Glomerular endothelial cell (primary cell): ENCODE measurements at regions not wholly inside any gene's neighbourhood (a gene's known extent, or its start where the extent isn't known, plus 50 kb on each side); places are given as distances from the start of the nearest gene placed in this dataset.

Source experiments
- DNase-seq: peaks from one replicate; pipeline ENCODE4 v3.0.0-alpha.2; 2011; ENCODE audit warnings: low read depth, low spot score; ENCODE audit errors: extremely low read depth

DNA sequence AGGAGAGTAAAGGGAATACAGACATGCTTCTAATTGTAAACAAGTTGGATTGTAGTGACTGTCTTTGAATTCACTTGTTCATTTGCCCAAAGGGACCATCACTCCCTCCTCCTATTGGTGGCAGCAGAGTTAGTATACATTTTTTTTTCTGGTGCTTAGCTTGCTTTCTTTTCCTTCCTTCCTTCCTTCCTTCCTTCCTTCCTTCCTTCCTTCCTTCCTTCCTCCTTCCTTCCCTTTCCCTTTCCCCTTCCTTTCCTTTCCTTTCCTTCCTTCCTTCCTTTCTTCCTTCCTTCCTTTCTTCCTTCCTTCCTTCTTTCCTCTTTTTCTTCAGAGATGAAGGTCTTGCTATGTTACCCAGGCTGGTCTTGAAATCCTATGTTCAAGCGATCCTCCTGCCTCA lies 94.8 kb upstream of the ATP6AP2 start:
- no peak for DNase-seq

DNA sequence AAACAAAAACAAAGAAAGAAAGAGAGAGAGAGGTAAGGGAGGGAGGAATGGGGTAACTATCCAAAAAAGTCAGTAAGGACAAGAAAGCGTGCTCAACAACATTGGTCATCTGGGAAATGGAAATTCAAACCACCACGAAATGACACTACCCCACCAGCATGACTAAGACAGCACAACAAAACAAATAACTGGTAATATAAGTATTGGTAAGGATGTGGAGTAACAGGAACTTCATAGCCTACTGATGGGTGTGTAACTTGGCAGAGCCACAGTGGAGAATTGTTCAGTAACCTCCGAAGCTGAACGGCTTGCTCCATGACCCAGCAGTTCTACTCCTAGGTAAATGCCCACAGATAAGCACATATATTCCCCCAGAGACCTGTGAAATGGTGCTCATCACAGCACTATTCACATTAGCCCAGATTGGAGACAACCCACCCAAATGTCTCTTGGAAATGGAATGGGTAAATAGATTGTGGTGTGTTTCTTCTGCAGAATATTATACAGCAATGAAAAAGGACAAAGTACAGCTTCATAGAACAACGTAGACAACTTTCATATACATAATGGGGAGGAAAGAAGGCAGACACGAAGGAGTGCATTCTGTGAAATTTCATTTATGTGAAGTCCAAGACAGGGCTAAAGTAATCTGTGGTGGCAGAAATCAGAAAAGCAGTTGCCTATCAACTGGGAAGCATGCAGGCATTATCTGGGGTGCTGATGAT lies 95.5 kb upstream of the ATP6AP2 start:
- DNase-seq = no peak

DNA sequence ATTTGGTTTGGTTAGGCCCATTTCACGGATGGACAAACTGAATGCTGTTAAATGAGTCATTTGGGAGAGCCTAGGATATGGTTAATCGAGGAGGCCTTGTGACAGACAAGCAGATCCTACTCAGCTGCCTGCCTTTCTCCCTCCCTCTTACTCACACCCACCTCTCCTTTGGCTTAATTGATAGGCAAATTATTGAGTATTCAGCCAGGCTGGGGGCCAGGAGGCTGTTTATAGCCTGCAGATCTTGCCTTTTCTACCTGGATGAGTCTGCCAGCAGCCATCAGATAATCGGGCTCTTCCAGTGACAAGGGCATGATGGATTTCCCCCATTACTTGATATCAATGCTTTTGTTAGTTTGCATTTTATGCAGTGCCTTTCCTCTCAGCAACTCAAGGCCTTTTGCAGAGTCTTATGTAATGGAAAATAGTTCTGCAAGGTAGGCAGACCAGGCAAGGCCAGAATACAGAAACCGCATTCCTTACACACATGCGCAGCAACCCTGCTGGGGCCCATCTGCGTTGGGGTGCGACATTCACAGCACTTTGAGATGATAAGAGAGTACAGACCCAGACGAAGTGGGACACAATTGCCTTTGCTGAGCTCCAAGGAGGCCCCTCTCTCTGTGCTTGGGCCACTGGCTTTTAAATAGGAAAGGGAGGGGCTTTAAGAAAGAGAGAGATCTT lies 96.2 kb upstream of the ATP6AP2 start:
- no peak for DNase-seq

DNA sequence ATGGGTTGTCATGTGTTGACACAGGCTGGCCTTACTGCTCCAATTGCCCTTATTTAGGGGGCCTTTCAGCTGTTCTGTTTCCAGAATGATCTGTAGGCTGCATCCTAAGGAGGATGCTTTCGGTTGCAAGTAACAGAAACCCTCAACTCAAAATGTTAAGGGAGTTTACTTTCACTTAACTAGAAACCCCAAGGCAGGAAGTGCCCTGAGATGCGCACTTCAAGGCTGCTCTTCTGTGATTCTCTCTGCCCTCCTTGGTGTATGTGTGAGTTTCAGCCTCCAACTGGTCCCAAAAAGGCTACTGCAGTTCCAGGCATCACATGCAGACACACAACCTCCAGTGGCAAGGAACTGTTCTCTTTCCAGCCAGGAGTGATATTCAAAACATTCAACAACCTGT lies 97.3 kb upstream of the ATP6AP2 start:
- DNase-seq = no peak

DNA sequence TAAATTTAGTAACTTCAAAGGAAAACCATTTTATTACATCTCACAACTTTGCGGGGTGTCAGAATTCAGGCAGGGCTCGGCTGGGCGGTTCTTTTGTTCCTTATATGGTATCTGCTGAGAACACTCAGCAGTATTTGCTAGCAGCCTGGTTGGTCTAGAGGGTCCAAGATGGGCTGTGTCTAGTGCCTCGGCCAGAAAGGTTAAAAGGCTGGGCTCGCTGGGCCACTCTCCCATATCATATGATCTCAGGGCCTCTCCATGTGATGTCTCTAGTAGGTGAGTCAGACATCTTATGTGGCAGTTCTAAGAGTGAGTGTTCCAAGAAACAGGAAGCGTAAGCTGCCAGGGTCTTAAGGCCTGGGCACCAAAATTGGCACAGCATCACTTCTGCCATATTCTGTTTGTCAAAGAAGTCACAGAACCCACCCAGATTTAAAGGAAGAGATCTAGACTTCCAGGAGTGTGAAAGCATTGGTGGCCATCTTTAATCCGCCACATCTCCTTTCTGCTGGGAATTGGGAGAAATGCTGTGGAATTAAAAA lies 100.9 kb upstream of the ATP6AP2 start:
- DNase-seq = no peak

DNA sequence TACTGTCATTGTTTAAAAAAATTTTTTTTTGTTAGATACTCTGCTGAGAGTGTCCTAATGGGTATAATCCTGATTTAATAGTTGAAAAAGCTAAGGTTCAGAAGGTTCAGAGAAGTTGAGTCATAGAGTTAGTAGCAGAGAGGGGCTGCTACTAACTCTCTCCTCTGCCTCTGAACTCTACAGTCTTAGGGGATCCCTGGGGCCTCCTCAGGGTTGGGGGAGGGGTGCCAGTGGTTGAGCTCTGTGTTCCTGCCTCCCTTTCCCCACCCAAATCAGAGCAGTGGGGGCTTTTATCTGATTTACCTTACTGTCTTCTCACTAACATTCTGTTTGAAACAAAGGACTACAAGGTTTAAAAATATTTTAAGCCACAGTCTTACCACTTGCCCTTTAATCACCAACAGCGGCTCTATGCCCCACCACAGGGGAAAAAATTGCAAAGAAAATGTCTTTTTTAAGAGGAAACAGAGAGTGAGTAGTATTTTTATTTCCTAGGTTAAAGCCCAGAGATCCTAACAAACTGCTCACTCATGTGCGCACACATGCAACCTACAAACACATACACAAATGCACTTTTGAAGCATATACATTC lies 102.2 kb upstream of the ATP6AP2 start:
- DNase-seq = no peak

DNA sequence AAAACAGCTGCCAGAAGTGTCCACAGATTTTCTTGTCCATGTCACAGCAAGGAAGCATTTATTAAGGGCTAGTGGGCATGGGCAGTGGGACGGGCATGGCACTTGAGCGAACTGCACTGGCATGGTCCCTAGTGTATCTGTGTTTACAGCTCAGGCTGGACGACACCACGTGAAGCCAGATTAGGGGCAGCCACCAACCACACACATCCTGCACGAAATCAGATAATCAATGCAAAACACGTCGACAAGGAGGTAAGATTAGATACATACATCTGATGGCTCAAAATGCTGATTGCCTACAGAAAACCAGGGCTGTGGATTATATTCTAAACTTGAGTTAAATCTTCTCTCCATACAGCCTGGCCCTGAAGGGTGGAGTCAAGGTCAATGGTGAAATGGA lies 103.8 kb upstream of the ATP6AP2 start:
- no peak for DNase-seq

DNA sequence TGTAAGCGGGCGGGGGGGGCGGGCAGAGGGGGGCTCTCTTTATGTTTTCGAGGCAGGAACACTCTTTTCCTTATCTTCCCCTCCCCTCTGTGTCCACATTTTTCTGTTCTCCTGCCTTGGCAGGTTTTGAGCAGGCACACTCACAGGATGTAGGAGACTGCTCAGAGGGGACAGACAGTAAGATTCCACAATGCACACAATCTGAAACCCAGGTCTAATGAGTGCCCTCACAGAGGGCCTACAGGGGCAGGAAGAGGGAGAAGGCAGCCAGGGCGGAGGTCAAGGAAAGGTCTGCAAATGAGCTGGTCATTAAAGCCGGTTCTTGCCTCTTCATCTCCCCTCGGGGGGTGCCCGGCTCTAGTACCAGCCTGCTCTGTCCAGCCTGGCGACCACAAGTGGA lies 106.1 kb upstream of the ATP6AP2 start:
- DNase-seq = no peak

DNA sequence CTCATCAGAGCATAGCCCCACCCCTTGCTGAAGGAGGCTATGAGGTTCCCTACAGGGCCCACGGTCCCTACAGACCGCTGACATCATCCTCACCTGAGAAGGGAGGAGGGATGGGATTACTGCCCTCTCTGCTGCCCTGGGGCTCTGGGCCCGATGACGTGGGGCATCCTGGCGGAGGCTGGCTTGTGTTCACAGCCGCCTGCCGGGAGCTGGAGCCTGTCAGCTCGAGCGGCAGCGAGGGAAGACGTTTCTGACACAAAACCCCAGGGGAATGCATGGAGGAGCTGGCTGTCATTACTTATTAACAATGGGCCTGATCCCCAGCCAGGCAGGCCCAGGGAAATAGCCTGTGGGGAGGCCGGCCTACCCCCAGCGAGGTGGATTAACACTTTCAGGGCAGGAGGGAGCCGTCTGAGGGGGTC lies 106.6 kb upstream of the ATP6AP2 start:
- no peak for DNase-seq

DNA sequence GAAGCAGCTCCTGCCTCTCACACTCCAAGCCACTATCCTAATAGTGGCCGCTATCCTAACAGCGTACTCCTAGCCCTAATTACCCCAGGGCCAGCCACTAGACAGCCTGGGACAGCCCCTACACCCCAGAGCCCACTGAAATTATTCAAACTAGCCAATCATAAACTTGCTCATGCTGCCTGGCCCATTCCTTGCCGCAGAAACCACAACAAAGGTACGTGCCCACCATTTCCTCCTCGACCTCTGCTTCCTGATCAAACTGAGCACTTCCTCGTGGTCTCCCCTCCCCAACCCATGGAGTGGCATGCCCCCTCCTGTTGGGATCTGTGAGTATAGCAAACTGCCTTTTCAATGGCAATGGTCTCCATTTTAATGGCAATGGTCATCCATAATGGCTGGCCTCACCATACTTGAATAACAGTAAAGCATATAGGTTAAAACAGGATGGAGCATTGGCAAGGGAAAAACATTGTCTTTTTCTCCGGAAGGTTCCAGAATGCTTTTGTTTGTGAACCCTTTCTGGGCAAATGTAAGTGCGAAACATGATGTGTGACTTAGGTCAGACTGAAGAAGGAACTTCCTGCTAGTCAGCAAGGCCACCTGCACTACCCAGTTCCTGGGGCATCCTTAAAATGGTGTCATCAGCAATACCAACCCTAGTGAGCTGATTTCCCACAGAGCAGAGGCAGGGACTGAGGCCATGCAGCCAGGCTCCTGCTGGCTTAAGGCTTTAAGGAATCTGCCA lies 107.1 kb upstream of the ATP6AP2 start:
- DNase-seq = no peak

DNA sequence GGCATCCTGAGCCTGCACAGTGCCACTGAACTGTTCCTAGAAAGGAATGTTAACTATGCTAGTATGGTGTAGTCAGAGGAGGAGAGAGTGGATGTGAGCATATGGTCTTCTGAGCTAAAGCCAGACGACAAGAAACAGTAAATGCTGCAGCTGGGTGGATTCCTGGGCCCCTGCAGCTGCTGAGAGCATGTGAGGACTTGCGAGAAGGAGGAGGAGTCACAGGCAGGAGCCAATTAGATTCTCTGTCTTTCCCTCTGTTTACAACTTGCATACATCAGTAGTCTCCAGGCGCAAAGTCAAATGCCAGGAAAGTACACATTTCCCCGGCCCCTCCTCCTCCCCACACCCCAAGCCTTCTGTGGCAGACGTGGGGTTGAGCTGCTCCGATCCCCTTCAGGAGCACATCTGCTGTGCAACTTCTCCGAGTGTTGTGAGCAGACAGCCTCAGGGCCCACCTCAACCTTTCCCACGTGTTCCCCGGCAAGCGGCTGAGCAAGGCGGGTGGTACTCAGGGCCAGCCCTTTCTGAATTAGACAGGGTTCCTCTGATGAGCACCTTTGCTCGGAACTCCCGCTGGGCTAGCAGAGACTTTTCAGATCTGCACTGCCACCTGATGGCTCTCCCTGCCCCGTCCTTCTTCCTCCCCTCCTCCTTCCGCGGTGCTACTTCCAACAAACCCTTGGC lies 108.7 kb upstream of the ATP6AP2 start:
- no peak for DNase-seq

DNA sequence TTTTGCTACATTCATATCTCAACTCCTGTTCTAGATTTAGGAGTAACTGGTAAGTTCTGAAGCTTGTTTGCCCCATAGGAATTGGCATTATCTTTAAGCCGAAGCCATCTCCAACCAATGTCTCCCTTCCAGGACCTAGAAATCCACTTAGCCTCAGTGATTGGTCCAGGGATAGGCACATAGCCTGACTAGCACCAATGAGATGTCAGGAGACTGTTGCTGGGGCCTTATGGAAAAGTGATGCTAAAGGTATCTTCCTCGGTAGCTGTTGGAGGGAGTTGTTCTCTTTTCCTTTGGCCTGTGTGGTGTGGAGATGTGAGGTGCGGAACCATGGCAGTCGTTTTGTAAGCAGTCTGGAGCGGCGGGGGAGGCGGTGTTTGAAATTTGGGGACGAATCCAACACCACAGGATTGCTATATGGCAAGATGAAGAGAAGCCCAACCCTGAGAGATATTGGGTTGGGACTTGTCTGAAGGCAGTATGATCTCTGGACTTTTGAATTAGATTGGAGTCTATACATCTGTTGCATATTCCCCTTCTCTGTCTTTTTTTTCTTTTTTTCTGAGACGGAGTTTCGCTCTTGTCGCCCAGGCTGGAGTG lies 109.8 kb upstream of the ATP6AP2 start:
- DNase-seq = no peak

DNA sequence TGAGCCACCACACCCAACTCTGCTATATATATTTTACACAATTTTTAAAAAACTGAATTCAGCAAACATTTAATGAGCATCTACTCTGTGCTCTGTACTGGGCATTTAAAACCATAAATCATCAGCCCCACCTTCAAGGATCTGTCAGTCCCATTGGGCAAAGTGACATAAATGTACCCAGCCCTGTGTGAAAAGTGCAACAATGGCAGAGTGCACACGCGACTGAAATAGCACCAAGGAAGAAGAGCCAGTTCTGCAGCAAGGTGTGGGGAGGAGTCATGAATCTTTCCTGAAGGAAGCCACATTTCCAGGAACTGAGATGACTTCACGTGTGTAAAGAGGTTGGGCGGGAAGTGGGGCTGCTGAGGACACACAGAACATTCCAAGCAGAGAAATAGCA lies 111.5 kb upstream of the ATP6AP2 start:
- no peak for DNase-seq

DNA sequence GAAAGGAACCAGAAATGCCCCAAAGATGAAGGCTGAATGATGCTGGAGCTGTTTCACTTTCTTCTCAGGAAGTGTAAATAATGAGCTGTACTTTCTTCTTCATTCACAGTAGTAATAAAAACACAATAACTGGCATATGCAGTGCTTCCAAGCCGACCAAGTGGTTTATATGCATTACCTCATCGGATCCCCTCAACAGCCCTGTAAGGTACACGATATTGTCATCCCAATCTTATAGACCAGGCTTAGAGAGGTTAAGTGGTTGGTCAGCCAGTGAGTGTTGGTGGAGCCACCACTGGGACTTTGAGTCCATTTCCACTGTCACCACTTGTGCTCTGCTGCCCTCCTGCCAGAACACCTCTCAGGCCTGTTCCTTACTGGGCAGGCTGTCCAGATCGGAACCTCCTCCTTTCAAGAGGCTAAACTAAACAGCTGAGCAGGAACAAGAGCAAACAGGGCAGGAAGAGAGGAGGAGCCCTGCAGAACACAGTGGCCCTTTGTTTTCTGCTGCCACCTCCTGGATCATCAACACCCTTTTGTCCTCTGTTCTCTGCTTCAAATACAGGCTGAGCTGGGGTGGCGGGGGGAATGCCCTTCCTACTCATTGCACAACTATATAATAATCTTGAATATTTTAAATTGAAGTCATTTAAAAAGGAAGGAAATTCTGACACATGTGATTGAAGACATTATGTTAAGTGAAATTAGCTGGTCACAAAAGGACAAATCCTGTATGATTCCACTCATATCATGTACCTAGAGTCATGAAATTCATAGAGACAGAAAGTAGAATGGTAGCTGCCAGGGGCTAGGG lies 112.5 kb upstream of the ATP6AP2 start:
- no peak for DNase-seq

DNA sequence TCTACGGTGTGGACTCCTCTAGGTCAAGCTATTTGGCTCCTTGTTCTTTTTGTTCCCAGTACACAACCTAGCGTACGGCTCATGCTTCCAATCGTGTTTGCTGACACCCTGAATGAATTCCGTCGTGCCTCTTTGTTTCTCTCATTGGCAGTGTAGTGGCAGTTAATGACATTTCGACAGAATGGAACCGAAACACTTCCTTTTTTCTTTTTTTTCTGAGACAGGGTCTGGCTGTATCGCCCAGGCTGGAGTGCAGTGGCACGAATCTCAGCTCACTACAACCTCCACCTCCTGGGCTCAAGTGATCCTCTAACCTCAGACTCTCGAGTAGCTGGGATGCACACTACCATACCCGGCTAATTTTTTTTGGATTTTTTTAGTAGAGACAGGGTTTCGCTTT lies 113.3 kb upstream of the ATP6AP2 start:
- no peak for DNase-seq

DNA sequence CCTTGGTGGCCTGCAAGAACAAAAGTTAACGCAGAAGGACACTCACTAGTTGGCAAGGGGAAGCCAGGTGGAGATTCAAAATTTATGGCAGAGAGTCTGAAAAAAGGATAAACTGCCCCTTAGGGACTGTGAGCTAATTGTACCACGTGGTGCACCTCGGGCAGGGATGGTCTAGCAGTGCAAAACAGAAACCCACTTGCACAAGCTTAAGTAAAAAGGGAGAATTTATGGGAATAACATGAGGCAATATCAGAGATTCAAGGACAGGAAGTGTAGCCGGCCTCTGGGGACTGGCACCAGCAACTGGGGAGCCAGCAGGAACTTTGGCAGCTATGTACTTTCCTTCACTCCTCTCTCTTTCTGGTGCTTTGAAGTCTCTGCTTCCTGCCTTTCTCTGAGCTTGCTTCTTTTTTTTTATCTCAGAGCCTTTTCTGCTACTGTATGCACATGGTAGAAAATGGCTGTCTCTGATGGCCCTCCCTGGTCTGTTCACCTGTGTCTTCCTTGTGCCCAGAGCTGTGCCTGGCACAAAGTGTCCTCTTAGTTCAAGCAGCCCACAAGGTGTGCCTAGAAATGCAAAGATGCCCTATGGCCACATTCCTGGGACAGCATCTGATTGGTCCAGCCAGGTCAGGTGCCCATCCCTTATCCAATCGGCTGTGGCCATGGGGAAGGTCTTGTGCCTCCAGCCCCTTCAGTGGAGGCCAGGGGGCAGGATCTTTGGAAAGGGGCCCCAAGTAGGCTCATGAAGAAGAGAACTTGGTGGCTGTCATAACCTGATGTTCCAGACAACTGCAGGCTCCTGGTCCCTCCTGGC lies 114.8 kb upstream of the ATP6AP2 start:
- DNase-seq = no peak

DNA sequence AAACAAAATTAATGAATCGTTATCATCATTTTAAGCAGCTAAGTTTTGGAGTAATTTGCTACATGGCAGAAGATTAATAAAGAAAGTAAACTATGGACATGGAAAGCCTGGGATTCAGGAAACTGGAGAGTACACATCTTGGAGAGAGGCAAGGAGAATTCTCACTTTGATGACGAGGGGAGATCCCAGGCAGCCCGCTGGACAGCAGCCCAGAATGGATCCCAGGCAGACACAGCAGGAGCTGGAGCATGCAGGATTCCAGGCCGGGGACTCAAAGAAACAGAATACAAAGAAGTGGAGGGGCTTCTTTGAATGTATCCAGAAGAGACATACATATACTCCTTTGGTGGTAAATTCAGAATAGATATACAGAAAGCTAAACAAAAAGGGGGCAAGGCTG lies 118.0 kb upstream of the ATP6AP2 start:
- DNase-seq = no peak

DNA sequence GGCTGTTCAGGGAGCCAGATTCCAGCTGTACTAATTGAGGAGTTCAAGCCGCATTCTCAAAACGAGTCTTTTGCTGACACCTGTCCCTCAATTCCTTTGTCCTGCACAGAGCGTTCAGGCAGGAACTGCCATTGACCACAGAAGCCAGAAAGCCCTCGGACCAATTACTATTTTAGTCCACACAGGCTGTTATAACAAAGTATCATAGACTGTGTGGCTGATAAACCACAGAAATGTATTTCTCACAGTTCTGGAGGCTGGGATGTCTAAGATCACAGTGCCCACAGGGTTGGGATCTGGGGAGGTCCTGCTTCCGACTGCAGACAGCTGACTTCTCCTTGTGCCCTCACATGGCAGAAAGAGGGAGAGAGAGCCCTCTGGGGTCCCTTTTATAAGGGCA lies 119.8 kb upstream of the ATP6AP2 start:
- DNase-seq = no peak
